DOHH2 (cell line): ENCODE measurements at regions not wholly inside any gene's neighbourhood (a gene's known extent, or its start where the extent isn't known, plus 50 kb on each side); places are given as distances from the start of the nearest gene placed in this dataset.

Experiments used
- CTCF ChIP-seq: fragments of 200-600 bp; sonication (generic); IDR thresholded peaks from one replicate; pipeline ENCODE4 v1.5.1; 2014; ENCODE audit warnings: antibody characterized with exemption, mild to moderate bottlenecking, low read depth, low read length; ENCODE audit not compliant: poor library complexity, severe bottlenecking
- EZH2phosphoT487 ChIP-seq: fragments of 200-600 bp; sonication (generic); IDR thresholded peaks from 2 replicates; pipeline ENCODE4 v1.6.1; 2017; ENCODE audit warnings: borderline replicate concordance, mild to moderate bottlenecking, antibody characterized with exemption, low read length, moderate library complexity, mixed read lengths

GRCh38 chr17:71247441-71248015 lies 873.3 kb upstream of the SOX9 start:
- TF ChIP-seq CTCF (no peak), EZH2phosphoT487 (no peak)
